HuH-7.5 (cell line): ENCODE measurements at regions not wholly inside any gene's neighbourhood (a gene's known extent, or its start where the extent isn't known, plus 50 kb on each side); places are given as distances from the start of the nearest gene placed in this dataset.
"Not testable (repeated sequence)": the region's sequence is repeated elsewhere in the genome, so short reads cannot be mapped to it uniquely, and the experiment has no call there.

Experiments
- DNase-seq: peaks from one replicate; pipeline ENCODE4 v3.0.0; 2011; ENCODE audit warnings: low spot score

DNA sequence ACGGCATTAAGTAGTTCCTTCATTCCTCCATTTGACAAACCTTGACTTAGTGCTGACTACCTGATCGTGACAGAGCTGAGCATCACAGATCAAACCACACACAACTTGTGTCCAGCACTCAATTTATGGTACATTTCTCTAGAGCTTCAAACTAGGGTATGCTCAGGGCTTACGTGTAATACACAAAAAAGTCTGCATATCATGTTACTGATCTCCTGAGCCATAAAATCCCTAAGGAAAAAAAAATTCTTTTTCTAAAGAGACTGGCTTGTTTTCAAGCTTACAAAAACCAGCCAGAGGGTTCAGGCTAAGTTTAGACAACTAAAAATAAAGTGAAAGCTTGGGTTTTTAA is 88.0 kb upstream of the ALKAL2 start:
- no peak for DNase-seq

DNA sequence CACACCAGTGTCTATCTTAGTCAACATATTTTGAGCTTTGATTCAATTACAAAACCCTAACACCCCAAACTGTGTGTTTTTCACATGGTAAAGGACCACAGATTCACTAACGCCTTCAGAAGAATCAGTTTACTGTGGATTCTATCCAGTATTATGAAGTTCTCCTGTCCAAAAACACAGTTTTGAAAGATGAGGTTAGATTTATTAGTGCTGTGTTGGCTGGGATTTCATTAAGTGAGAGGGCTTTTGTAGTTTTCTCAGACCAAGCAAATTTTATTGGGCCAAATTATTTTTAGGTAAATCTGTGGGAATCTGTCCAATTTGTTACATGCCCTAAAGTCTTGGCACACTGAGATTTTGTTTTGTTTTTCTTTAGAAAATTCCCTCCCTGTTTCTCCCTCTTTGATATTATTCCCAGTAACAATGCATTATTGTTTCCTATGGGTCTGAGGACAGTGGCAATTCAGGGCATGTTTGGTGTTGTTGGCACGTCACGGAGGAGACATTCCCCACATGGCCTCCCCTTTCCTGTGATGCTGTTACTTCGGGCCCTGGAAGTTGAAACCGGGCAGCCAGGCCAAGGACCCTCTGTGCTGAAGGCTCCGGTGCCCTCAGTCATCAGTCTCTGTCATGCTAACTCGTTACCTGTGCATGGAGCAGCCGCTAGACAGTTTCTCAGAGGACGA is 87.5 kb upstream of the ALKAL2 start:
- DNase-seq: no peak

DNA sequence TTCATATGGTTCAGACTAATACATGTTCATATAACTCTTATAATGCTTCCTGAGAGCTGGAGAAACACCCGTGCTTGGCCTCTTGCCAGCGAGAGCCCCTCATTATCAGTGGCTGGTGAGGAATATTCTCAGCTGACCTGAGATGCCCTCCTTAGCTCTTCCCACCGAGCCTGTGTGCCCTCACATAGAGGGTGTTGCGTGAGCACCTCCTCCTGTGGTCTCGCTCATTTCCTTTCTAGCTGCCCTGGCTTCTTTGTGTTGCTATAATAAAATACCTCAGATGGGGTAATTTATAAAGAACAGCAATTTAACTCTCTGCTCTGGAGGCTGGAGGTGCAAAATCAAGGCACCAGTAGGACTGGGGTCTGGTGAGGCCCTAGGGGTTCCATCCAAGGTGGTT is 80.5 kb upstream of the ALKAL2 start:
- DNase-seq: no peak

DNA sequence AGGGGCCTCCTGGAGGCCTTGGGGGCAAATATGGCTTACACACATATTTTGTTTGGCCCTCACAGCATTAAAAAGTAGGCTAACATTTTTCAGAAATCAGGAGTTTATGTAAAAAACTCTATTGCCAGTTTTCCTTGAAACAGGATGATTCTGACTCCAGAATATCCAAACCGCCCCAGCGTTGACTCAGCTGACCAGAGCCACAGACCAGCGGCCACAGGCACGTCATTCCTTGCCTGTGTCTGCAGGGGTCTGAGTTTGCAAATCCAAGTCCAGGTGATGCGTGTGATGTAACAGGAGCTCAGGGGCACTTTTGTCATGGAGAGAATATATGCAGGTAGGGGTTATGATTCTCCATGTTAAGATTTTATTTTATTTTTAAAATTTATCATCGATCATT is 79.4 kb upstream of the ALKAL2 start:
- no peak for DNase-seq

DNA sequence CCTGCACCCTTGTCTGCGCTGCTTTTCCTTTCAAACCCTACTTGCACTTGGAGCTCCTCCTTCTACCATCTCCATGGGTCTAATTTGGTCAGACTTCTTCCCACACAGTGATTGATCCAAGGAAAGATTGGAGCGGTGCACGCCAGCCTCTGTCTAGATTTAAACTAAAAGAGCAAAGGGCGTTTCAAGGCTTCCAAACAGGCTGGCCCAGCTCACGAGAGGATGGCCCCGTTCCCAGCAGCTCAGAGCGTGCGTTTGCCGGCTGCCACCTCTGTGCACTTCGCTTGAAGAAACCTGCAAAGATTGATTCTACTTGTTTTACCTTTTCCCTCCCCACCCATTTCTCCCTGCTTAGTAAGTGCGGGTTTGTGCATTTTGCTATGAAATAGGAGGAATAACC is 78.8 kb upstream of the ALKAL2 start:
- no peak for DNase-seq

DNA sequence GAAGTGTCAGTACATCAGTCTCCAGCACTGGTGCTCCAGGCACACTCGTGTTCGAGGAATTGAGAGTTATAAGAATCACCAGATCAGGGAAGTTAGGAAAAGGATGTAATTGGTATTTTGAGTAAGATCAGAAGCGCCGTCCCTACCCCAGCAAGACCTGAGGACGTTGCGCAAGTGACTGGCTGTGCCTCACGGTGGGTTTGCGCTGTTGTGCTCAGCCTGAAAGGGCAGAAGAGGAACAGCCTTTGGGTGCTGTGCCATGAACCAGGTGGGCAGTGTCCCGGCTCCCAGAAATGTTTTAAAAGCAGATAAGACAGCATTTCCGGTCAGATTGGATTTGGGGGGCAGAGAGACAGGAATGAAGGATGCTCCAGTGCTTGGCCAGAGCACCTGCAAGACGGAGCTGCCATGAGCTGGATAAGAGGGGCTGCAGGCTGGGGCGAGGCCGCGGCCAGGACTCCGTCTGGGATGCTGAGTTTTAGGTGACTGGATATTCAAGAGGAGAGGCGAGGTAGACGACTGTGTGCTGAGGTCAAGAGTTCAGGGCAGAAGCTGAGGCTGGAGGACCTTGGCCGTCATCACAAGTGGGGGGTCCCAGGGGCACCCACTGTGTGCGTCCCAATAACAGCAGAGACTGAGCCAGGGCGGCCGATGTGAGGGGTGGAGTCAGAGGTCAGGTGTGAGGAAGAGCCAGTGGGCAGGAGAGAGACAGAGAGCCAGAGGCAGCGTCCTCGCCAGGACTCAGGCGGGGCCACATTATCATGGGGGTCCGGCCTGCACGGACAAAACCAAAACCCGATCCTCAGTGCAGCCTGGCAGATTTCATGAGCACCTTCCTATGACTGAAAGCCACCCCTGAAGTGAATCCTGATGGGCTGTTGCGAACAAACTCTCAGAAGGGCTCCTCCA is 77.7 kb upstream of the ALKAL2 start:
- no peak for DNase-seq

DNA sequence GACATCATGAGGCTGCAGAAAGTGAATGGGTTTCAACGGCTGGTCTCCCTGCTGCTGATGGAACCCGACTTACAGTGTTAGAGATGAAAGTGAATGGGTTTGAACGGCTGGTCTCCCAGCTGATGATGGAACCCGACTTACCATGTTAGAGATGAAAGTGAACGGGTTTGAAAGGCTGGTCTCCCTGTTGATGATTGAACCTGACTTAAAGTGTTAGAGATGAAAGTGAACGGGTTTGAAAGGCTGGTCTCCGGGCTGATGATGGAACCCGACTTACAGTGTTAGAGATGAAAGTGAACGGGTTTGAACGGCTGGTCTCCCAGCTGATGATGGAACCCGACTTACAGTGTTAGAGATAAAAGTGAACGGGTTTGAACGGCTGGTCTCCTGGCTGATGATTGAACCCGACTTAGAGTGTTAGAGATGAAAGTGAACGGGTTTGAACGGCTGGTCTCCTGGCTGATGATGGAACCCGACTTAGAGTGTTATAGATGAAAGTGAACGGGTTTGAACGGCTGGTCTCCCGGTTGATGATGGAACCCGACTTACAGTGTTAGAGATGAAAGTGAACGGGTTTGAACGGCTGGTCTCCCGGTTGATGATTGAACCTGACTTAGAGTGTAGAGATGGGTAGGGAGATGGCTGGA is 76.1 kb upstream of the ALKAL2 start:
- no peak for DNase-seq

DNA sequence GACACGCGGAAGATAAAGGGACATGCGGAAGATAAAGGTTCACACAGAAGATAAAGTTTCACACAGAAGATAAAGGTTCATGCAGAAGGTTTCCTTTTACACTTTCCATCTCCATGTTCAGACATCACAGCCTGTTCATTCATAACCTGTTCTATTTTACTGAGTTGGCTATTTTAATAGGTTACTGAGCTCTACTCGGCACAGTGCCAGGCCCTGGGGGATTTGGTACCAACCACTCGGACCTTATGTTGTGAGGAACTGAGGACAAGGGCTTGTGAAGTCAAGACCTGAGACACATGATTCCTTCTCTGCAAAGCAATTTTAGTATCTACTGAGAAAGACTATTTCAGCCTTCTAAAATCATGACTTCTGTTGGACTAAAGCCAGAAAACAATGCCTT is 75.0 kb upstream of the ALKAL2 start:
- no peak for DNase-seq

DNA sequence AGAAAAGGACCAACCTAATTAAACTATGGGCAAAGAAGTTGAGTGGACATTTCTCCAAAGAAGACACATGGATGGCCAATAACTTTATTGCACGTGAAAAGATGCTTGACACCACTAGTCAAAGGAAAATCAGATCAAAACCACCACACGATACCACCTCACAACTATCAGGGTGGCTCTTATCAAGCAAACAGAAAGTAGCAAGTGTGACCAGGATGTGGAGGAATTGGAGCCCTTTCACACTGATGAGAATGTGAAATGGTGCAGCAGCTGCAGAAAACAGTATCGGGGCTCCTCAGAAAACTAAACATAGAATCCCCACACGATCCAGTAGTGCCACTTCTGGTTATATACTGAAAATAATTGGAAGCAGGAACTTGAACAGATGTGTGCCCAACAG is 72.2 kb upstream of the ALKAL2 start:
- no peak for DNase-seq

DNA sequence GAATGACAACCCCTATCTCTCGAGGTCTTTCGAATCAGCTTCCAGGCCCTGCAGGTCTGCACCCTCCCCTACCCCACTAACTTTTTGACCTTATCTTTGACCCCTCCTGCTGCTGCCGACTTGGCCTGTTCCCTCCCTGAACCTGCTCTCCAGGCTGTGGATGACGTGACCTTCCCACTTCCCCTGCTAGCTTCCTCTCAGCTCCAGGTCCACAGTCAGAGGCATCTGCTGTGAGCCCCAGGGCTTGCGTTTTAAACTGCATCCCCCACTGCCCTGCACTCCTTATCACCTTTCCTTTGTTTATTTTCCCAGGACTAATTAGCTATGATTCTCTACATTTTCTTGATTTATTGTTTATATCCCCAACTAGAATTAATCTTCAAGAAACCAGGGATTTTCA is 71.2 kb upstream of the ALKAL2 start:
- DNase-seq: no peak

DNA sequence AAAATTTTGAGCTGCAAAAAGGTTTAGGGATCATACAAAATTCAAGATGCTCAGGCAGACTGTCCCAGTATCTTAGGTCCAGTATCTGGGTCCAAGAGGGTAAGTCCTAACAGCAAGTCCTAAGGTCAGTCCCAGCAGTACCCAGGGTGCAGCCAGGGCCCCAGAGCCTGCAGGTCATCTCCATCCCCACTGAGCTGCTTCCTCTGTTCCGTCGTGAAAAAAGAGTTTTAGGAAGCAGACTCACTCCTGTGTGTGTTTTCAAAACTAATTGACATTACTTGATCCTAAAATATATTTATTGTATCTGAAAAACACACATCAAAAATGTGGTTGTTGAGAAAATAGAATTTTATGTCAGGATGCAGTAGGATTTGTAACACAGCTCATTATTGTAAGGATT is 69.9 kb upstream of the ALKAL2 start:
- DNase-seq: no peak

DNA sequence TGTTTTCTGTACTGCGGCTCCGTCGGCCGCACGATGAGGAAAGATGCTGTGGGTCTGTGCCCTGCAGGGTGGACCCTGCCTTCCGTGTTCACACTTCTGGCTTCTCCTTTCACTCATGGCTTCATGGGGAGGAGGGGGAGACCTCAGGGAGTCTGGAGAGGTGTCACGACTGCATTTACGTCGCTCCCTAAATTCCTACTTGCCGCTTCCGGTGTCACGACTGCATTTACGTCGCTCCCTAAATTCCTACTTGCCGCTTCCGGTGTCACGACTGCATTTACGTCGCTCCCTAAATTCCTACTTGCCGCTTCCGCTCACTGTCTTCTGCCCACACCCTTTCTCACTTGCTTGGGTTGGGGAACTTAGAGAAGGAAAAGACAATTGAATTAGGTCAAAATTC is 68.4 kb upstream of the ALKAL2 start:
- not testable (repeated sequence) for DNase-seq

DNA sequence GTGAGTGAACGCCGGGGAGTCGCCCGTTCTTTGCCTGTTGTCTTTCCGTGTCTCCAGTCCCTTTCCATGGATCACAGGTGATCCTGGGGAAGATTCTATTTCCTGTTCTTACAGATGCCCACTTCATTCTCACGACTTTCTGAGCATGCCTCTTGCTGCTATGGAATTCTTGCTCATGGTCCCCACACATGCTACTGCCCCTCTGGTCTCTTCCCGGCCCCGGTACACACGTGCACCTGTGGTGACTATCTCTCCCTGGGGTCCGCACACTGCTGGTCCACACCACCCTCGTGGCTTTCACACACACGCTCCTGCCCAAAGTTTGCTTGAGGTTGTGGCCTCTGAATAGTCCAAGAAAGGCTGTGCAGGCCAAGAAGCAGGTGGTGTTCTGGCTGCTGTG is 67.9 kb upstream of the ALKAL2 start:
- DNase-seq: no peak

DNA sequence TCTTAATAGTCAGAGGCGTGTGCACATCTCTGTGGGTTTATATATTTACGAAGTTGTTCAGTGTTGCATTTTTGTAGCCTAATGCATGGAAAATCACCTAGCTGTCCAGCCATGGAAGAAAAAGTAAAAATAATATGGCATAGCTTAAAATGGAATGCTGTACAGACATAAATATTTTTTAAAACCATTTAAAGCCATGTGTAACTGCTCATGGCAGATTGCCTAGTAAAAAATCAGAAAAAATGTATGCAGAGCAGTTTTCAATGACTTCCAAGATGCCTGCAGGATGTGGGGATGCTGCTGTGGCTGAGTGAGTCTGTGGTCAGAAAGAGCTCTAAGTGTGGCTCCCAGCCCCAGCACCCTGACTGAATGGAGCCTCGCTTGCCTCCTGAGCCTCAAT is 64.8 kb upstream of the ALKAL2 start:
- no peak for DNase-seq

DNA sequence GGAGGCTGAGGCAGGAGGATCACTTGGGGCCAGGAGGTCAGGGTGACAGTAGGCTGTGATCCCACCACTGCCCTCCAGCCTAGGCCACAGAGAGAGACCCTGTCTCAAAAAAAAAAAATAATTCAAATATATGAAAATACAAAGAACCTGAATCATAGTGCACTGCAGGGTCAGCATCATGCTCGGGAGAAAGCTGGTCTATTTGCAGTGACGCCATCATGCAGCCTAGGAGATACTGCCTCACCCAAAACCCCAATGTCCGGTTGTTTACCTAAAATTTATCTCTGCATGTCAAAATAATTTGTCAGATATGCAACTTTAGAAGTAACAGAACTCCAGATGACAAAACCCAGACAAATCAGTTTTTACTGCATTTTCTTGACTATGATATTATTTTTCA is 61.5 kb upstream of the ALKAL2 start:
- DNase-seq: no peak

DNA sequence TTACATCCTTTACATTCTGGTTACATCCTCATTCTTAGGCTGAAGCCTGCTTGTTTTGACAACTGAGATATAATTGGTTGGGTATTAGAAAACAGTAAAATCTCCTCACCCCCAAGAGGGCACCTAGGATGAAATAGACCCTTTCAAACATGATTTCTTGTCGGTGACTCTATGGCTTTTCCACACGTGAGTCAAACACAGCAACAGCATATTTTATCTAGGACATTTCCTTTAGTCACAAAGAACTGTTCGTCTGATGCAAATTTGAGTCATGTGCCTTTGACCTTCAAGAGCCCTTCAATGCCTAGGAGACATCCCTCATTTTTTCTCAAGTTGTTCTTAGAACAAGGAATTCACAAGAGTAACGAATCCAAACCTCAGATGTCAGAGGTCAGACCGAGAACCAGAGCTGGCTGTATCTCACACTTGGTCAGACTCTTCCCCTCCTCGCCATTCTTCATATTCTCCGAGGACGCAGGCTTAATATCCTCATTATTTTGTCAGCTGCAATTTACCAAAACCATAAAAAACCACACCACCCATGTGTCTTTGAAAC is 60.5 kb upstream of the ALKAL2 start:
- no peak for DNase-seq

DNA sequence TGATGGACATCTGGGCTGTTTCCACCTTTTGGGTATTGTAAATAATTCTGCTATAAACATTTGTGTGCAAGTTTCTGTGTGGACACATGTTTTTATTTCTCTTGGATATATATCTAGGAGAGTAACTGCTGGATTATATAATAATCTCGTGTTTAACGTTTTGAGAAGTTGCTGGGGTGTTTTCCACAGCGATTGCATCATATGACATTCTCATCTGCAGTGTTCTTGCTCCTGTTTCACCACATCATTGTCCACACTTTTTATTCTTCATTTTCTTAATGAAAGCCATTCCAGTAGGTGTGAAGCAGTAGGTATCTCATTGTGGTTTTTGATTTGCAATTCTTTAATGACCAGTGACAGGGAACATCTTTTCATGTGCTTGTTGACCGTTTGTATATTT is 56.9 kb upstream of the ALKAL2 start:
- DNase-seq: no peak

DNA sequence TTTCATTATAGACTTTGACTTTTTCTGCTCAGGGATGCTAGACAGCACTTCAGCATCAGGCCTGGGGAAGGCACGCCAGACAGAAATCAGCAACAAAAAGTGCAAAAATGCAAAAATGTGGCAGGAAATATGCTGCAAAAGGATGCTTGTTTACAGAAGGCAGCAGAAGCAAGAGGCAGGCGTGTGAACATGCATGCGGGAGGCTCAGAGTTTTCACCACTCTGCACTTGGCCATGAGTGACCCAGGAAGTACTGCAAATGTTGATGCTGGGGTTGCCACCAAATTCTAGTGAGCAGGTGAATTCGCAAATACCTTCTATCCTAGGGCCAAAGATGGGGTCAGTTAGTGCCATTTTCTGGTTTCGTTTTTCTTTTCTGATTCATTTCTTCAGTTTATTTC is 55.5 kb upstream of the ALKAL2 start:
- DNase-seq: no peak

DNA sequence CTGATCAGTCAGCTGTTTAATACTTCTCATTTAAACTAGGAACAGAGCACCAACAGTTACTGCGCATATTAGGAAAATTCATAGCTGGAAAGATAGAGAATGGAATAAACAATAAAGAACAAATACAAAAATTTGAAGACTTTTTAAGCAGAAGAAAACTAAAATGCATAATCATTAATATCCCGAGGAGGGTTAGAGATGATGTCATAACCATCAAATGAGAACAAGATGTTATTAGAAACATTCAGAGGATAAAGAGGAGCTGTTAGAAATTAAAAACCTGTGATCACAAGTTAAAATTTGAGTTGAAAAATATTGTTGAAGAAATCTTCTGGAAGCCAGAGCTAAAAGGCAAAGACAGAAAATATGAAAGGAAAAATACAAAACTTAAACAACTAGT is 54.0 kb upstream of the ALKAL2 start:
- DNase-seq: no peak

DNA sequence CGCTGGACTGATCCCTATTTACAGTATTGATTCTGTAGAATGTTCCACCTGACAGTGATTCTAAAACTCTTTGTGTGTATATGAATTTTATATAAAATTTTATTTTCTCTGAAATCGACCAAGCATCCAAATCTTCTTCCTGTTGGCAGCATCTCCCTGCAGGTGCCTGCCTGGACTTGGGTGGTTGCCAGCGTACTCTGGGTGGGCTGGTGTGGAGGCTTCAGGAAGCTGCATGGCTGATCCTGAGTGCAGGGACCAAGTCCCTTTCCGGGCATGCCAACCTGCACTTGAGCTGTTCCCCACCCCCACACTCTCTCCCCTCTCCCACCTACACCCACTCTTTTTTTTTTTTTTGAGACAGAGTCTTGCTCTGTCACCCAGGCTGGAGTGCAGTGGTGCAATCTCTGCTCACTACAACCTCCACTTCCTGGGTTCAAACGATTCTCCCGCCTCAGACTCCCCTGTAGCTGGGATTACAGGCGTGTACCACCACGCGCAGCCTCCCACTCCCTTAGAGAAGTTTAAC is 53.2 kb upstream of the ALKAL2 start:
- DNase-seq: no peak
